GM23338 (cell line): ENCODE measurements at regions not wholly inside any gene's neighbourhood (a gene's known extent, or its start where the extent isn't known, plus 50 kb on each side); places are given as distances from the start of the nearest gene placed in this dataset.
A peak's percentile ranks its signal among the peaks of the same experiment; 100 is the strongest.

Experiments
- ATAC-seq: fragments of 200-7000 bp; cut with Tn5 transposase; 3 replicates; pipeline ENCODE4 v1.9.1; 2020
- DNase-seq: peaks from one replicate; pipeline ENCODE4 v3.0.0-alpha.2; 2015; ENCODE audit warnings: low spot score
- H2AFZ ChIP-seq: fragments of 200-600 bp; sonication (generic); 2 replicates; pipeline ENCODE4 v1.8.0; 2016; ENCODE audit warnings: antibody characterized with exemption, mild to moderate bottlenecking, moderate library complexity
- H3F3A ChIP-seq: fragments of 200-600 bp; sonication (generic); replicated peaks from 2 replicates; pipeline ENCODE4 v1.8.0; 2017; ENCODE audit warnings: antibody characterized with exemption, mixed run types, low read depth
- H3K27ac ChIP-seq: fragments of 200-600 bp; sonication (generic); 2 replicates; pipeline ENCODE4 v1.6.1; 2016; ENCODE audit warnings: low read depth
- H3K27me3 ChIP-seq: fragments of 200-600 bp; sonication (generic); 2 replicates; pipeline ENCODE4 v1.8.0; 2016; ENCODE audit warnings: mild to moderate bottlenecking, mixed run types, moderate library complexity; ENCODE audit not compliant: insufficient read depth
- H3K36me3 ChIP-seq: fragments of 200-600 bp; sonication (generic); 2 replicates; pipeline ENCODE4 v1.8.0; 2016; ENCODE audit warnings: mild to moderate bottlenecking; ENCODE audit not compliant: insufficient read depth
- H3K4me1 ChIP-seq: fragments of 200-600 bp; sonication (generic); 2 replicates; pipeline ENCODE4 v1.8.0; 2016; ENCODE audit warnings: mild to moderate bottlenecking, moderate library complexity; ENCODE audit not compliant: insufficient read depth
- H3K4me2 ChIP-seq: fragments of 200-600 bp; sonication (generic); 2 replicates; pipeline ENCODE4 v1.7.1; 2017; ENCODE audit warnings: mixed run types
- H3K4me3 ChIP-seq: fragments of 200-600 bp; sonication (generic); 2 replicates; pipeline ENCODE4 v1.6.1; 2016; ENCODE audit warnings: mixed run types
- H3K79me2 ChIP-seq: fragments of 200-600 bp; sonication (generic); replicated peaks from 2 replicates; pipeline ENCODE4 v1.8.0; 2017; ENCODE audit warnings: mild to moderate bottlenecking; ENCODE audit not compliant: insufficient read depth
- H3K9me2 ChIP-seq: fragments of 200-600 bp; sonication (generic); 2 replicates; pipeline ENCODE4 v1.8.0; 2017; ENCODE audit not compliant: insufficient read depth
- H4K20me1 ChIP-seq: fragments of 200-600 bp; sonication (generic); replicated peaks from 2 replicates; pipeline ENCODE4 v1.8.0; 2017; ENCODE audit warnings: mild to moderate bottlenecking; ENCODE audit not compliant: insufficient read depth
- H3K27ac Mint-ChIP-seq: 2 replicates; pipeline ENCODE4 v1.8.0; 2020; ENCODE audit warnings: inconsistent platforms, mild to moderate bottlenecking, moderate library complexity, mixed read lengths
- H3K27me3 Mint-ChIP-seq: 3 replicates; pipeline ENCODE4 v1.8.0; 2022; ENCODE audit warnings: low read depth, mild to moderate bottlenecking, moderate library complexity, mixed read lengths, inconsistent platforms; ENCODE audit not compliant: insufficient read depth, poor library complexity
- H3K36me3 Mint-ChIP-seq: 3 replicates; pipeline ENCODE4 v1.8.0; 2021; ENCODE audit warnings: low read depth, mild to moderate bottlenecking, inconsistent platforms, moderate library complexity, mixed read lengths
- H3K4me1 Mint-ChIP-seq: 3 replicates; pipeline ENCODE4 v1.8.0; 2020; ENCODE audit warnings: mild to moderate bottlenecking, inconsistent platforms, mixed read lengths
- H3K4me3 Mint-ChIP-seq: 3 replicates; pipeline ENCODE4 v1.8.0; 2021; ENCODE audit warnings: moderate library complexity, mild to moderate bottlenecking, inconsistent platforms, mixed read lengths
- H3K9me3 Mint-ChIP-seq: 3 replicates; pipeline ENCODE4 v1.8.0; 2020; ENCODE audit warnings: moderate library complexity, mild to moderate bottlenecking, inconsistent platforms, mixed read lengths
- CREB1 ChIP-seq: fragments of 250-450 bp; sonication (Bioruptor Pico); IDR thresholded peaks from 2 replicates; pipeline ENCODE4 v1.5.0; 2020; ENCODE audit warnings: low read depth, mild to moderate bottlenecking, moderate library complexity
- CTCF ChIP-seq, 2 experiments: fragments of 200-600 bp in 1 of 2; sonication (generic) in 1 of 2; conservative IDR thresholded peaks; 2 replicates each; pipeline versions ENCODE4 v1.5.1 to v1.6.1; 2016 to 2017; ENCODE audit warnings: antibody characterized with exemption in 2 of 2, low read depth in 2 of 2, mild to moderate bottlenecking in 2 of 2, moderate library complexity in 1 of 2
- ETS1 ChIP-seq: IDR thresholded peaks from 2 replicates; pipeline ENCODE4 v1.6.1; 2016; ENCODE audit warnings: antibody characterized with exemption
- EZH2 ChIP-seq: fragments of 200-600 bp; sonication (generic); IDR thresholded peaks from one replicate; pipeline ENCODE4 v1.8.0; 2017; ENCODE audit warnings: antibody characterized with exemption, mild to moderate bottlenecking, low read depth; ENCODE audit not compliant: unreplicated experiment
- EZH2phosphoT487 ChIP-seq: fragments of 200-600 bp; sonication (generic); IDR thresholded peaks from one replicate; pipeline ENCODE4 v1.8.1; 2018; ENCODE audit warnings: antibody characterized with exemption; ENCODE audit not compliant: unreplicated experiment
- JUNB ChIP-seq: IDR thresholded peaks from one replicate; pipeline ENCODE4 v1.6.1; 2016; ENCODE audit warnings: antibody characterized with exemption; ENCODE audit not compliant: unreplicated experiment
- NANOG ChIP-seq: IDR thresholded peaks from 2 replicates; pipeline ENCODE4 v1.6.1; 2016; ENCODE audit warnings: antibody characterized with exemption, borderline replicate concordance
- POLR2AphosphoS5 ChIP-seq: IDR thresholded peaks from 2 replicates; pipeline ENCODE4 v1.6.1; 2016; ENCODE audit warnings: antibody characterized with exemption, low read depth
- REST ChIP-seq: IDR thresholded peaks from one replicate; pipeline ENCODE4 v1.6.1; 2018; ENCODE audit warnings: antibody characterized with exemption; ENCODE audit not compliant: unreplicated experiment
- STAT1 ChIP-seq: IDR thresholded peaks from one replicate; pipeline ENCODE4 v1.6.1; 2016; ENCODE audit warnings: antibody characterized with exemption; ENCODE audit not compliant: unreplicated experiment
- ZNF114 ChIP-seq: fragments of 250-450 bp; sonication (Bioruptor Pico); IDR thresholded peaks from 2 replicates; pipeline ENCODE4 v1.5.0; 2020; ENCODE audit warnings: mild to moderate bottlenecking, moderate library complexity
- ZNF331 ChIP-seq: fragments of 250-450 bp; sonication (Bioruptor Pico); IDR thresholded peaks from 2 replicates; pipeline ENCODE4 v1.5.0; 2020; ENCODE audit warnings: low read depth, mild to moderate bottlenecking, moderate library complexity
- ZNF462 ChIP-seq: fragments of 250-450 bp; sonication (Bioruptor Pico); IDR thresholded peaks from 2 replicates; pipeline ENCODE4 v1.5.0; 2020; ENCODE audit warnings: mild to moderate bottlenecking, moderate library complexity

- no peaks in the 10 kb centered on the region for H3K27me3 Mint-ChIP-seq
- ATAC-seq: no peak
- no peak for TF ChIP-seq EZH2phosphoT487
- TF ChIP-seq NANOG: no peak
- no peak for TF ChIP-seq ZNF331 (CRISPR knock-in tag)
- TF ChIP-seq CREB1 (CRISPR knock-in tag): no peak
- TF ChIP-seq CTCF (conservative IDR thresholded peaks at IDR 0.05; ENCODE audit: low read depth in 2 of 2): no peak
- no peak for TF ChIP-seq REST
- no peak for TF ChIP-seq POLR2AphosphoS5
- no peak for TF ChIP-seq STAT1
- no peak for TF ChIP-seq JUNB
- no peak for TF ChIP-seq ETS1
- TF ChIP-seq EZH2: no peak
- TF ChIP-seq ZNF114: no peak
- TF ChIP-seq ZNF462 (CRISPR knock-in tag): no peak
These were observed 125.2 kb downstream of the ZNF648 start for GRCh38 chr1:181936269-181936668.

More at GRCh38 chr1:181936269-181936668, 125.2 kb downstream of the ZNF648 start:
- Mint-ChIP-seq H3K9me3 (no peaks in the 10 kb centered on the region), H3K27ac (no peak overlapping the region), H3K4me1 (no peaks in the 10 kb centered on the region), H3K4me3 (no peak overlapping the region), H3K36me3 (no peaks in the 10 kb centered on the region)
- Histone ChIP-seq H3K79me2 (no peaks in the 10 kb centered on the region), H3F3A (no peaks in the 10 kb centered on the region), H3K36me3 (no peaks in the 10 kb centered on the region), H4K20me1 (no peaks in the 10 kb centered on the region), H3K27me3 (no peaks in the 10 kb centered on the region), H3K4me1 (no peaks in the 10 kb centered on the region; the same call in 1 of the 2 replicates), H2AFZ (peak overlapping the region; percentile 82; the same call in 1 of the 2 replicates), H3K9me2 (peaks cover 8% of the 10 kb centered on the region), H3K27ac (no peak overlapping the region), H3K4me2 (no peak overlapping the region), H3K4me3 (no peak overlapping the region)
- no peak for DNase-seq
